GM12878 (cell line): ENCODE measurements at regions not wholly inside any gene's neighbourhood (a gene's known extent, or its start where the extent isn't known, plus 50 kb on each side); places are given as distances from the start of the nearest gene placed in this dataset.

Experiments
- CHD2 ChIP-seq: IDR thresholded peaks from 2 replicates; pipeline ENCODE4 v1.6.1; 2011; ENCODE audit warnings: low read depth, low read length, improper control_type of control experiment, borderline replicate concordance
- CTCF ChIP-seq, 3 experiments: IDR thresholded peaks in 2 of 3; conservative IDR thresholded peaks in 1 of 3; 2 replicates each; pipeline ENCODE4 v1.5.1; 2011; ENCODE audit warnings: low read depth in 3 of 3, low read length in 3 of 3, mild to moderate bottlenecking in 3 of 3, control low read depth in 2 of 3, moderate library complexity in 2 of 3, inconsistent platforms in 1 of 3, mixed read lengths in 1 of 3; ENCODE audit not compliant: control insufficient read depth in 2 of 3, insufficient read depth in 1 of 3; ENCODE audit errors: extremely low read depth in 1 of 3
- E2F4 ChIP-seq: IDR thresholded peaks from 2 replicates; pipeline ENCODE4 v1.6.1; 2012; ENCODE audit warnings: low read depth, low read length, improper control_type of control experiment
- E4F1 ChIP-seq: fragments of 450-650 bp; IDR thresholded peaks from 2 replicates; pipeline ENCODE4 v1.6.1; 2018; ENCODE audit warnings: borderline replicate concordance, mild to moderate bottlenecking; ENCODE audit not compliant: partially characterized antibody
- MAX ChIP-seq: IDR thresholded peaks from 2 replicates; pipeline ENCODE4 v1.6.1; 2012; ENCODE audit warnings: low read depth, low read length, improper control_type of control experiment
- MEF2A ChIP-seq: IDR thresholded peaks from 2 replicates; pipeline ENCODE4 v1.6.1; 2011; ENCODE audit warnings: low read depth, mild to moderate bottlenecking, low read length, moderate library complexity; ENCODE audit not compliant: insufficient read depth
- POLR2A ChIP-seq: IDR thresholded peaks from 2 replicates; pipeline ENCODE4 v1.6.1; 2011; ENCODE audit warnings: low read depth, mild to moderate bottlenecking, low read length
- RAD21 ChIP-seq: IDR thresholded peaks from 2 replicates; pipeline ENCODE4 v1.6.1; 2011; ENCODE audit warnings: mild to moderate bottlenecking, low read depth, low read length, moderate library complexity; ENCODE audit not compliant: insufficient read depth
- RFX5 ChIP-seq: IDR thresholded peaks from 2 replicates; pipeline ENCODE4 v1.6.1; 2011; ENCODE audit warnings: low read depth, low read length, improper control_type of control experiment
- SP1 ChIP-seq: IDR thresholded peaks from one replicate; pipeline ENCODE4 v1.6.1; 2011; ENCODE audit warnings: low read depth, low read length
- USF1 ChIP-seq: IDR thresholded peaks from 2 replicates; pipeline ENCODE4 v1.6.1; 2011; ENCODE audit warnings: borderline replicate concordance, low read depth, mild to moderate bottlenecking, moderate library complexity, mixed read lengths, low read length; ENCODE audit not compliant: insufficient read depth; ENCODE audit errors: extremely low read length
- USF2 ChIP-seq: IDR thresholded peaks from 2 replicates; pipeline ENCODE4 v1.6.1; 2011; ENCODE audit warnings: low read depth, low read length, improper control_type of control experiment, borderline replicate concordance

- TF ChIP-seq POLR2A = no peak
- TF ChIP-seq MEF2A = no peak
- TF ChIP-seq E2F4 = no peak
- no peak for TF ChIP-seq MAX
- TF ChIP-seq SP1 = no peak
- TF ChIP-seq USF2 = no peak
- TF ChIP-seq CTCF (IDR thresholded peaks at IDR 0.05 in 2 of 3, conservative IDR thresholded peaks at IDR 0.05 in 1 of 3; ENCODE audit: control insufficient read depth in 2 of 3, extremely low read depth in 1 of 3, insufficient read depth in 1 of 3, low read depth in 3 of 3, low read length in 3 of 3) = no peak
- TF ChIP-seq CHD2 = no peak
- no peak for TF ChIP-seq E4F1
- no peak for TF ChIP-seq USF1
- no peak for TF ChIP-seq RAD21
- no peak for TF ChIP-seq RFX5
Measured at GRCh38 chr14:97773598-97773997, 976.4 kb downstream of the VRK1 start.
